HCT116 (cell line): ENCODE measurements at regions not wholly inside any gene's neighbourhood (a gene's known extent, or its start where the extent isn't known, plus 50 kb on each side); places are given as distances from the start of the nearest gene placed in this dataset.

Experiments
- ATAC-seq: fragments of 200-7000 bp; cut with Tn5 transposase; 2 replicates; pipeline ENCODE4 v1.9.1; 2020; ENCODE audit warnings: mild to moderate bottlenecking, moderate library complexity
- BruUV-seq: library from RNA; stranded (reverse); fragments of 400-500 nt; replicated peaks from 2 replicates; lab custom pipeline; 2021; lab: Mats Ljungman, UMichigan
- CTCF ChIA-PET: fragments of 300-600 bp; sonication (Branson Sonifier 250); formaldehyde crosslinking; loops from one replicate; lab custom pipeline; 2021; ENCODE audit warnings: antibody characterized with exemption; lab: Charles Lee
- POLR2A ChIA-PET: fragments of 300-600, 350-600 bp; sonication (Branson Sonifier 250); formaldehyde crosslinking; loops from one replicate; lab custom pipeline; 2021; ENCODE audit warnings: antibody characterized with exemption; lab: Charles Lee
- RAD21 ChIA-PET, 2 experiments: fragments of 300-600 bp; sonication (Branson Sonifier 250); formaldehyde crosslinking; loops; one replicate each; lab custom pipeline; 2023; ENCODE audit warnings: low total read pairs in 2 of 2; ENCODE audit not compliant: uncharacterized antibody in 2 of 2, unreplicated experiment in 2 of 2, low non-redundant PET in 1 of 2; lab: Charles Lee
- DNase-seq: peaks from one replicate; pipeline ENCODE4 v3.0.0-alpha.2; 2010; ENCODE audit warnings: low read depth, low spot score
- H2AFZ ChIP-seq: fragments of 200-600 bp; shearing (Covaris generic), sonication (generic); 2 replicates; pipeline ENCODE4 v1.6.1; 2017; ENCODE audit warnings: low read depth, mixed run types, mixed read lengths, antibody characterized with exemption, low read length; ENCODE audit not compliant: poor library complexity, severe bottlenecking
- H3K27ac ChIP-seq: 2 replicates; pipeline ENCODE4 v1.5.1; 2012; ENCODE audit warnings: low read depth, low read length
- H3K27me3 ChIP-seq: fragments of 200-600 bp; sonication (generic); 2 replicates; pipeline ENCODE4 v1.6.1; 2016; ENCODE audit warnings: mixed run types, low read length, mixed read lengths; ENCODE audit not compliant: insufficient read depth
- H3K36me3 ChIP-seq, 2 experiments: fragments of 200-500 bp in 1 of 2; fragments of 200-600 bp in 1 of 2; sonication (Bioruptor generic) in 1 of 2; sonication (generic) in 1 of 2; 2 replicates each; pipeline versions ENCODE4 v1.5.1 to v1.6.1; 2014 to 2016; ENCODE audit warnings: low read length in 2 of 2, inconsistent platforms in 1 of 2, mixed read lengths in 1 of 2, mixed run types in 1 of 2; ENCODE audit not compliant: insufficient read depth in 2 of 2, control insufficient read depth in 1 of 2
- H3K4me1 ChIP-seq, 2 experiments: fragments of 200-600 bp in 1 of 2; sonication (generic) in 1 of 2; 2 replicates each; pipeline versions ENCODE4 v1.5.1 to v1.6.1; 2012 to 2017; ENCODE audit warnings: low read length in 2 of 2, inconsistent platforms in 1 of 2, mild to moderate bottlenecking in 1 of 2, mixed read lengths in 1 of 2, mixed run types in 1 of 2, moderate library complexity in 1 of 2; ENCODE audit not compliant: insufficient read depth in 2 of 2, control insufficient read depth in 1 of 2
- H3K4me2 ChIP-seq: fragments of 200-600 bp; sonication (generic); 2 replicates; pipeline ENCODE4 v1.6.1; 2017; ENCODE audit warnings: mixed run types, low read length, mixed read lengths
- H3K4me3 ChIP-seq, 2 experiments: fragments of 200-600 bp in 1 of 2; sonication (generic) in 1 of 2; replicated peaks in 1 of 2; 2 replicates each; pipeline ENCODE4 v1.5.1; 2011 to 2016; ENCODE audit warnings: low read length in 2 of 2, control low read depth in 1 of 2, low read depth in 1 of 2, mild to moderate bottlenecking in 1 of 2, mixed read lengths in 1 of 2, mixed run types in 1 of 2
- H3K79me2 ChIP-seq: fragments of 200-600 bp; sonication (generic); 2 replicates; pipeline ENCODE4 v1.6.1; 2017; ENCODE audit warnings: mild to moderate bottlenecking, mixed run types, low read length, moderate library complexity, mixed read lengths; ENCODE audit not compliant: insufficient read depth
- H3K9ac ChIP-seq: fragments of 200-600 bp; sonication (generic); 2 replicates; pipeline ENCODE4 v1.6.1; 2016; ENCODE audit warnings: low read length, mixed read lengths
- H3K9me2 ChIP-seq: fragments of 200-600 bp; sonication (generic), shearing (Covaris generic); 2 replicates; pipeline ENCODE4 v1.6.1; 2017; ENCODE audit warnings: mixed run types, mild to moderate bottlenecking, moderate library complexity; ENCODE audit not compliant: insufficient read depth
- H3K9me3 ChIP-seq, 2 experiments: fragments of 200-500 bp in 1 of 2; fragments of 200-600 bp in 1 of 2; sonication (Bioruptor generic) in 1 of 2; sonication (generic) in 1 of 2; 2 replicates each; pipeline ENCODE4 v1.6.1; 2014 to 2017; ENCODE audit warnings: low read length in 2 of 2, mixed read lengths in 2 of 2, inconsistent platforms in 1 of 2, low read depth in 1 of 2, mild to moderate bottlenecking in 1 of 2, mixed run types in 1 of 2, moderate library complexity in 1 of 2; ENCODE audit not compliant: control insufficient read depth in 1 of 2, insufficient read depth in 1 of 2
- H4K20me1 ChIP-seq: fragments of 200-600 bp; sonication (generic), shearing (Covaris generic); 2 replicates; pipeline ENCODE4 v1.6.1; 2017; ENCODE audit warnings: mixed run types, mild to moderate bottlenecking, moderate library complexity; ENCODE audit not compliant: insufficient read depth
- EZH2phosphoT487 ChIP-seq: fragments of 200-600 bp; IDR thresholded peaks from 2 replicates; pipeline ENCODE4 v1.6.1; 2018; ENCODE audit warnings: antibody characterized with exemption, borderline replicate concordance
- FOSL1 ChIP-seq: IDR thresholded peaks from 2 replicates; pipeline ENCODE4 v1.6.1; 2012; ENCODE audit warnings: low read depth
- POLR2A ChIP-seq: IDR thresholded peaks from 2 replicates; pipeline ENCODE4 v1.7.0; 2011; ENCODE audit warnings: borderline replicate concordance; ENCODE audit not compliant: insufficient read depth, insufficient read length; ENCODE audit errors: extremely low read depth
- POLR2AphosphoS5 ChIP-seq: IDR thresholded peaks from 2 replicates; pipeline ENCODE4 v1.6.1; 2011; ENCODE audit warnings: mild to moderate bottlenecking, low read depth, low read length, moderate library complexity
- SIN3A ChIP-seq: IDR thresholded peaks from 2 replicates; pipeline ENCODE4 v1.6.1; 2012; ENCODE audit warnings: low read depth
- SRF ChIP-seq: IDR thresholded peaks from 2 replicates; pipeline ENCODE4 v1.6.1; 2012; ENCODE audit warnings: low read depth
- intact Hi-C: fragments of 100-400 bp; cut with micrococcal nuclease; formaldehyde crosslinking; loops from 2 replicates; pipeline ENCODE4 v1.10.0; 2022
- TF ChIP-seq, protein P1 (sequence below): IDR thresholded peaks from 2 replicates; pipeline ENCODE4 v1.6.1; 2011; ENCODE audit warnings: mild to moderate bottlenecking, low read length, moderate library complexity; ENCODE audit not compliant: insufficient replicate concordance; ENCODE audit errors: extremely low read depth
- TF ChIP-seq, protein P2 (sequence below), 3 experiments: fragments of 200-600 bp in 1 of 3; sonication (generic) in 1 of 3; IDR thresholded peaks in 2 of 3; conservative IDR thresholded peaks in 1 of 3; 2 replicates each; pipeline ENCODE4 v1.5.1; 2012 to 2017; ENCODE audit warnings: low read depth in 2 of 3, low read length in 2 of 3, antibody characterized with exemption in 1 of 3, borderline replicate concordance in 1 of 3, control low read depth in 1 of 3, mild to moderate bottlenecking in 1 of 3, mixed read lengths in 1 of 3, mixed run types in 1 of 3, moderate library complexity in 1 of 3; ENCODE audit not compliant: insufficient read depth in 1 of 3

DNA sequence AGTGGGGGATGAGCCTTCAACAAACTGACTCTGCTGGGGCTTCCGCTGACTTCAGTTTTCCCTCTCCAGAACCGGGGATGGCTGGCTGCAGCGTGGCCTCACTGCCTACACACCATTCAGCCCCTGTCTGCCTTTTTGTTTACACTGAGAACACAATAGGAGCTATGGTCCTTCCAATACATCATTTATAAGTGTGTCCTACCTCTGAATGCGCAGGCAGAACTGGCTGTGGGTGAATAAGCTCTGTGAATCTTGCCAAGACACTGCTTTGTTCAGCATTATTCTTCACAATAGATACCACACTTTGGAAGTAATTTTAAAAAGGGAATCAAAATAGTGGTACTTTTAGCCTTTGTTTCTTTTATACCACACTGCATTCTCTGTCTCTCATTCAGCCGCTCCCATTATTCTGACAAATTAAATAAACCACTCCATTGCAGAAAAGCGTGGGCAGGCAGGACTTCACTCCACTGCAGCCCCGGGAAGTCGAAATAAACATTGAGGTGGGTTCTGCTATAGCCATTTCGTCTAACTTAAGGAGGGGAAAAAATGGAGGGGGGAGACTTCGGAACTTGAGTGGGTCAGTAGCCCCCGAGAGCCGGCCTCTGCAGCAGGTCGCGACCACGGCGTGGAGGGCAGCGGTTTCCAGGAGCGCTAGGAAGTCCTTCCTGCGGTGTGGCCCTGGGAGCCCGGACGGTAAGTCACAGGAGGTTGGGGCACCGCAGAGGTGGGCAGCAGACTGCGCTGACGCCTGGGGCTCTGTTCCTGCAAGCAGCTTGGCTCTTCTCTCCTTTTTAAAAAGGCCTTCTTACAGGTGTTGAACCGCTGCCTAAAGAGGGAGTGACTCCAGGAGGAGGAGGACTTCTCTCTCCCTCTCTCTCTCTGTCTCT, 94.8 kb upstream of the SOX1 start:
- Histone ChIP-seq H3K9me3 (peaks cover 0 to 10% of the 10 kb centered on the region in 2 experiments; a peak in 1 of 4 replicates), H3K36me3 (no peaks in the 10 kb centered on the region), H2AFZ (no peak overlapping the region)

More for the DNA sequence above, 94.8 kb upstream of the SOX1 start:
- TF ChIP-seq FOSL1 (no peak), POLR2A (no peak), SRF (no peak), SIN3A (no peak), EZH2phosphoT487 (no peak), POLR2AphosphoS5 (no peak)
- TF ChIP-seq, protein P1, sequence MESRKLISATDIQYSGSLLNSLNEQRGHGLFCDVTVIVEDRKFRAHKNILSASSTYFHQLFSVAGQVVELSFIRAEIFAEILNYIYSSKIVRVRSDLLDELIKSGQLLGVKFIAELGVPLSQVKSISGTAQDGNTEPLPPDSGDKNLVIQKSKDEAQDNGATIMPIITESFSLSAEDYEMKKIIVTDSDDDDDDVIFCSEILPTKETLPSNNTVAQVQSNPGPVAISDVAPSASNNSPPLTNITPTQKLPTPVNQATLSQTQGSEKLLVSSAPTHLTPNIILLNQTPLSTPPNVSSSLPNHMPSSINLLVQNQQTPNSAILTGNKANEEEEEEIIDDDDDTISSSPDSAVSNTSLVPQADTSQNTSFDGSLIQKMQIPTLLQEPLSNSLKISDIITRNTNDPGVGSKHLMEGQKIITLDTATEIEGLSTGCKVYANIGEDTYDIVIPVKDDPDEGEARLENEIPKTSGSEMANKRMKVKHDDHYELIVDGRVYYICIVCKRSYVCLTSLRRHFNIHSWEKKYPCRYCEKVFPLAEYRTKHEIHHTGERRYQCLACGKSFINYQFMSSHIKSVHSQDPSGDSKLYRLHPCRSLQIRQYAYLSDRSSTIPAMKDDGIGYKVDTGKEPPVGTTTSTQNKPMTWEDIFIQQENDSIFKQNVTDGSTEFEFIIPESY = no peak
- TF ChIP-seq, protein P2, sequence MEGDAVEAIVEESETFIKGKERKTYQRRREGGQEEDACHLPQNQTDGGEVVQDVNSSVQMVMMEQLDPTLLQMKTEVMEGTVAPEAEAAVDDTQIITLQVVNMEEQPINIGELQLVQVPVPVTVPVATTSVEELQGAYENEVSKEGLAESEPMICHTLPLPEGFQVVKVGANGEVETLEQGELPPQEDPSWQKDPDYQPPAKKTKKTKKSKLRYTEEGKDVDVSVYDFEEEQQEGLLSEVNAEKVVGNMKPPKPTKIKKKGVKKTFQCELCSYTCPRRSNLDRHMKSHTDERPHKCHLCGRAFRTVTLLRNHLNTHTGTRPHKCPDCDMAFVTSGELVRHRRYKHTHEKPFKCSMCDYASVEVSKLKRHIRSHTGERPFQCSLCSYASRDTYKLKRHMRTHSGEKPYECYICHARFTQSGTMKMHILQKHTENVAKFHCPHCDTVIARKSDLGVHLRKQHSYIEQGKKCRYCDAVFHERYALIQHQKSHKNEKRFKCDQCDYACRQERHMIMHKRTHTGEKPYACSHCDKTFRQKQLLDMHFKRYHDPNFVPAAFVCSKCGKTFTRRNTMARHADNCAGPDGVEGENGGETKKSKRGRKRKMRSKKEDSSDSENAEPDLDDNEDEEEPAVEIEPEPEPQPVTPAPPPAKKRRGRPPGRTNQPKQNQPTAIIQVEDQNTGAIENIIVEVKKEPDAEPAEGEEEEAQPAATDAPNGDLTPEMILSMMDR (IDR thresholded peaks at IDR 0.05 in 2 of 3, conservative IDR thresholded peaks at IDR 0.05 in 1 of 3; ENCODE audit: borderline replicate concordance in 1 of 3, insufficient read depth in 1 of 3, low read depth in 2 of 3, low read length in 2 of 3) = no peak
- TF ChIP-seq, all 23 proteins: peak for 0
- CTCF ChIA-PET = no interaction called here
- Histone ChIP-seq H3K27ac (no peak overlapping the region), H4K20me1 (no peaks in the 10 kb centered on the region), H3K4me2 (no peak overlapping the region), H3K9ac (no peak overlapping the region), H3K27me3 (peaks cover 9% of the 10 kb centered on the region), H3K79me2 (no peaks in the 10 kb centered on the region), H3K4me1 (no peaks in the 10 kb centered on the region), H3K4me3 (no peak overlapping the region), H3K9me2 (no peaks in the 10 kb centered on the region)
- ATAC-seq (no peak), DNase-seq (no peak)
- RAD21 ChIA-PET = no interaction called here
- intact Hi-C loops = no loop called here
- no TSS peak for BruUV-seq
- POLR2A ChIA-PET = no interaction called here
